ENCODE measurements at regions not wholly inside any gene's neighbourhood (a gene's known extent, or its start where the extent isn't known, plus 50 kb on each side); places are given as distances from the start of the nearest gene placed in this dataset.

GRCh38 chrX:96373047-96373355 is 311.6 kb upstream of the DIAPH2 start:
- no peak for DNase-seq (ENCODE audit: unreplicated experiment)
- H3K36me3 Mint-ChIP-seq (ENCODE audit: insufficient read depth, unreplicated experiment), result no peaks in the 10 kb centered on the region
- BruUV-seq (replicated peaks), result no TSS peak
- H3K4me3 Mint-ChIP-seq (ENCODE audit: unreplicated experiment), result no peak overlapping the region
- ChIA-PET CTCF (interaction anchor here (0.7 to 1.3 kb wide), 8 partner anchors 14 to 1312 kb away, joined by 3 to 7 read pairs (median 3); no protein-coding TSS in a partner anchor), POLR2A (interaction anchor here (0.6 kb wide), 1 partner anchor 463 kb away, joined by 3 read pairs; no protein-coding TSS in a partner anchor)
- H3K27ac Mint-ChIP-seq (ENCODE audit: low read depth, unreplicated experiment), result no peak overlapping the region
- intact Hi-C loops (cut with micrococcal nuclease), result loop anchor here (5.0 to 10.0 kb wide), 3 partner anchors 379 to 1314 kb away; no protein-coding TSS in a partner anchor
- no peak for TF ChIP-seq CTCF (IDR thresholded peaks at IDR 0.05; ENCODE audit: unreplicated experiment)
- peaks cover 20% of the 10 kb centered on the region for H3K27me3 Mint-ChIP-seq (ENCODE audit: insufficient read depth, unreplicated experiment)
- H3K4me1 Mint-ChIP-seq (ENCODE audit: insufficient read depth, unreplicated experiment), result no peaks in the 10 kb centered on the region
- H3K9me3 Mint-ChIP-seq (ENCODE audit: unreplicated experiment), result no peaks in the 10 kb centered on the region

- intact Hi-C loops (cut with micrococcal nuclease), result loop anchor here (10.0 kb wide), 1 partner anchor 611 kb away; no protein-coding TSS in a partner anchor
- DNase-seq (ENCODE audit: unreplicated experiment), result no peak
- H3K27me3 Mint-ChIP-seq (ENCODE audit: insufficient read depth, unreplicated experiment), result peaks cover 12% of the 10 kb centered on the region
- no peak for TF ChIP-seq CTCF (IDR thresholded peaks at IDR 0.05; ENCODE audit: unreplicated experiment)
- no peaks in the 10 kb centered on the region for H3K36me3 Mint-ChIP-seq (ENCODE audit: insufficient read depth, unreplicated experiment)
- no peaks in the 10 kb centered on the region for H3K9me3 Mint-ChIP-seq (ENCODE audit: unreplicated experiment)
- ChIA-PET POLR2A (no interaction called here), CTCF (interaction anchor here (0.6 kb wide), 1 partner anchor 423 kb away, joined by 3 read pairs; no protein-coding TSS in a partner anchor)
- no peak overlapping the region for H3K27ac Mint-ChIP-seq (ENCODE audit: low read depth, unreplicated experiment)
- no TSS peak for BruUV-seq (replicated peaks)
- no peak overlapping the region for H3K4me3 Mint-ChIP-seq (ENCODE audit: unreplicated experiment)
- no peaks in the 10 kb centered on the region for H3K4me1 Mint-ChIP-seq (ENCODE audit: insufficient read depth, unreplicated experiment)
Measured at GRCh38 chrX:96376266-96376665, 308.4 kb upstream of the DIAPH2 start.

- no peaks in the 10 kb centered on the region for H3K36me3 Mint-ChIP-seq (ENCODE audit: insufficient read depth, unreplicated experiment)
- ChIA-PET POLR2A (no interaction called here), CTCF (no interaction called here)
- TF ChIP-seq CTCF (IDR thresholded peaks at IDR 0.05; ENCODE audit: unreplicated experiment), result no peak
- no peaks in the 10 kb centered on the region for H3K4me1 Mint-ChIP-seq (ENCODE audit: insufficient read depth, unreplicated experiment)
- H3K27me3 Mint-ChIP-seq (ENCODE audit: insufficient read depth, unreplicated experiment), result peaks cover 18% of the 10 kb centered on the region
- intact Hi-C loops (cut with micrococcal nuclease), result loop anchor here (10.0 kb wide), 1 partner anchor 615 kb away; no protein-coding TSS in a partner anchor
- BruUV-seq (replicated peaks), result no TSS peak
- no peak for DNase-seq (ENCODE audit: unreplicated experiment)
- no peak overlapping the region for H3K4me3 Mint-ChIP-seq (ENCODE audit: unreplicated experiment)
- no peaks in the 10 kb centered on the region for H3K9me3 Mint-ChIP-seq (ENCODE audit: unreplicated experiment)
- no peak overlapping the region for H3K27ac Mint-ChIP-seq (ENCODE audit: low read depth, unreplicated experiment)
Measured at GRCh38 chrX:96379951-96380350, 304.7 kb upstream of the DIAPH2 start.

- H3K27me3 Mint-ChIP-seq (ENCODE audit: insufficient read depth, unreplicated experiment), result peaks cover 26% of the 10 kb centered on the region
- POLR2A ChIA-PET, result interaction anchor here (0.7 kb wide), 1 partner anchor 39 kb away, joined by 7 read pairs; no protein-coding TSS in a partner anchor
- H3K36me3 Mint-ChIP-seq (ENCODE audit: insufficient read depth, unreplicated experiment), result no peaks in the 10 kb centered on the region
- no TSS peak for BruUV-seq (replicated peaks)
- no peak for DNase-seq (ENCODE audit: unreplicated experiment)
- no peak for TF ChIP-seq CTCF (IDR thresholded peaks at IDR 0.05; ENCODE audit: unreplicated experiment)
- no peak overlapping the region for H3K4me3 Mint-ChIP-seq (ENCODE audit: unreplicated experiment)
- intact Hi-C loops (cut with micrococcal nuclease), result no loop called here
- H3K27ac Mint-ChIP-seq (ENCODE audit: low read depth, unreplicated experiment), result no peak overlapping the region
- no peaks in the 10 kb centered on the region for H3K9me3 Mint-ChIP-seq (ENCODE audit: unreplicated experiment)
- CTCF ChIA-PET, result interaction anchor here (0.6 kb wide), 1 partner anchor 1035 kb away, joined by 3 read pairs; no protein-coding TSS in a partner anchor
- no peaks in the 10 kb centered on the region for H3K4me1 Mint-ChIP-seq (ENCODE audit: insufficient read depth, unreplicated experiment)
Measured at GRCh38 chrX:96382018-96382417, 302.6 kb upstream of the DIAPH2 start.

All from MCF 10A (cell line).